CD14-positive monocyte (primary cell): ENCODE measurements at regions not wholly inside any gene's neighbourhood (a gene's known extent, or its start where the extent isn't known, plus 50 kb on each side); places are given as distances from the start of the nearest gene placed in this dataset.

ENCODE experiments used
- DNase-seq, 3 donors: peaks; one replicate each; pipeline ENCODE4 v3.0.0-alpha.2; 2011 to 2022
- H2AFZ ChIP-seq: 2 replicates; pipeline ENCODE4 v1.6.0; 2012; ENCODE audit warnings: mild to moderate bottlenecking, low read depth, low read length, inconsistent platforms; ENCODE audit not compliant: insufficient read depth, poor library complexity, severe bottlenecking
- H3K27ac ChIP-seq, 2 donors: 1 replicate in 1 of 2; 2 replicates in 1 of 2; pipeline ENCODE4 v1.5.1; 2012 to 2013; ENCODE audit warnings: low read length in 2 of 2, control low read depth in 1 of 2, inconsistent platforms in 1 of 2, low read depth in 1 of 2, mild to moderate bottlenecking in 1 of 2
- H3K27me3 ChIP-seq, 2 donors: one replicate each; pipeline versions ENCODE4 v1.6.0 to v1.6.1; 2011 to 2013; ENCODE audit warnings: low read length in 2 of 2; ENCODE audit not compliant: control insufficient read depth in 2 of 2, insufficient read depth in 2 of 2
- H3K36me3 ChIP-seq, 2 donors: replicated peaks in 1 of 2; 1 replicate in 1 of 2; 2 replicates in 1 of 2; pipeline versions ENCODE4 v1.5.1 to v1.6.1; 2012 to 2013; ENCODE audit warnings: low read length in 2 of 2, control low read depth in 1 of 2, inconsistent platforms in 1 of 2, mild to moderate bottlenecking in 1 of 2; ENCODE audit not compliant: insufficient read depth in 2 of 2, control insufficient read depth in 1 of 2
- H3K4me1 ChIP-seq, 2 donors: 1 replicate in 1 of 2; 2 replicates in 1 of 2; pipeline versions ENCODE4 v1.5.1 to v1.6.1; 2012 to 2013; ENCODE audit warnings: low read length in 2 of 2, control low read depth in 1 of 2, inconsistent platforms in 1 of 2, mild to moderate bottlenecking in 1 of 2, moderate library complexity in 1 of 2; ENCODE audit not compliant: insufficient read depth in 2 of 2, control insufficient read depth in 1 of 2
- H3K4me2 ChIP-seq: replicated peaks from 2 replicates; pipeline ENCODE3; 2012; ENCODE audit warnings: low read length, moderate library complexity, mild to moderate bottlenecking; ENCODE audit not compliant: poor library complexity, severe bottlenecking; ENCODE audit errors: extremely low read depth
- H3K4me3 ChIP-seq, 3 experiments: fragments of 200-600 bp in 1 of 3; sonication (generic) in 1 of 3; replicated peaks in 1 of 3; 1 replicate in 2 of 3; 2 replicates in 1 of 3; pipeline ENCODE4 v1.5.1; 2011 to 2013; ENCODE audit warnings: low read length in 3 of 3, mild to moderate bottlenecking in 3 of 3, control low read depth in 2 of 3, low read depth in 2 of 3, inconsistent platforms in 1 of 3, moderate library complexity in 1 of 3
- H3K79me2 ChIP-seq: 2 replicates; pipeline ENCODE4 v1.6.0; 2012; ENCODE audit warnings: mild to moderate bottlenecking, control low read depth, inconsistent platforms, low read length, moderate library complexity; ENCODE audit not compliant: insufficient read depth
- H3K9ac ChIP-seq: 2 replicates; pipeline ENCODE4 v1.6.0; 2017; ENCODE audit warnings: low read length, mild to moderate bottlenecking; ENCODE audit not compliant: insufficient read depth, poor library complexity, severe bottlenecking
- H3K9me3 ChIP-seq, 2 donors: replicated peaks in 1 of 2; 1 replicate in 1 of 2; 2 replicates in 1 of 2; pipeline versions ENCODE4 v1.5.1 to v1.6.1; 2012 to 2013; ENCODE audit warnings: low read length in 2 of 2, control low read depth in 1 of 2; ENCODE audit not compliant: control insufficient read depth in 1 of 2, insufficient read depth in 1 of 2
- H4K20me1 ChIP-seq: 2 replicates; pipeline ENCODE4 v1.6.0; 2012; ENCODE audit warnings: mild to moderate bottlenecking, low read length, control low read depth, moderate library complexity; ENCODE audit not compliant: insufficient read depth
- H3K27ac Mint-ChIP-seq, 7 donors: one replicate each; pipeline ENCODE4 v1.8.0; 2020; ENCODE audit warnings: mild to moderate bottlenecking in 7 of 7, mixed read lengths in 7 of 7, moderate library complexity in 6 of 7, inconsistent platforms in 2 of 7
- H3K27me3 Mint-ChIP-seq, 3 donors: one replicate each; pipeline ENCODE4 v1.8.0; 2021 to 2022; ENCODE audit warnings: low read depth in 3 of 3, mild to moderate bottlenecking in 3 of 3, mixed read lengths in 3 of 3, moderate library complexity in 3 of 3, inconsistent platforms in 1 of 3
- H3K36me3 Mint-ChIP-seq, 2 donors: one replicate each; pipeline ENCODE4 v1.8.0; 2020; ENCODE audit warnings: mixed read lengths in 2 of 2, inconsistent platforms in 1 of 2, mild to moderate bottlenecking in 1 of 2
- H3K4me1 Mint-ChIP-seq: one replicate; pipeline ENCODE4 v1.8.0; 2020; ENCODE audit warnings: mild to moderate bottlenecking, mixed read lengths
- H3K4me3 Mint-ChIP-seq, 2 donors: one replicate each; pipeline ENCODE4 v1.8.0; 2020; ENCODE audit warnings: mild to moderate bottlenecking in 2 of 2, mixed read lengths in 2 of 2, moderate library complexity in 1 of 2
- H3K9me3 Mint-ChIP-seq, 7 donors: one replicate each; pipeline ENCODE4 v1.8.0; 2020 to 2022; ENCODE audit warnings: mixed read lengths in 7 of 7, mild to moderate bottlenecking in 6 of 7, moderate library complexity in 6 of 7, inconsistent platforms in 2 of 7
- CTCF ChIP-seq: fragments of 200-600 bp; IDR thresholded peaks from one replicate; pipeline ENCODE4 v1.8.0; 2022; ENCODE audit warnings: antibody characterized with exemption, mild to moderate bottlenecking
- WGBS: methylation state at CpG from one replicate; pipeline ENCODE4 v1.1.5; 2013; ENCODE audit warnings: missing lambda C conversion rate; ENCODE audit not compliant: insufficient coverage; 5-methylcytosine and 5-hydroxymethylcytosine counted together
- intact Hi-C, 2 donors: fragments of 100-400 bp; cut with micrococcal nuclease; formaldehyde crosslinking; loops; one replicate each; pipeline versions ENCODE4 v1.15.0 to v1.15.1; 2023

- no peaks in the 10 kb centered on the region for H3K36me3 Mint-ChIP-seq
- H3K79me2 ChIP-seq = no peaks in the 10 kb centered on the region
- WGBS = 89% methylated on average over 15 of the region's 16 CpGs
- H3K9me3 ChIP-seq = no peaks in the 10 kb centered on the region
- H4K20me1 ChIP-seq = no peaks in the 10 kb centered on the region
- no peaks in the 10 kb centered on the region for H3K4me1 ChIP-seq
- no peaks in the 10 kb centered on the region for H3K36me3 ChIP-seq
- H3K4me1 Mint-ChIP-seq = no peaks in the 10 kb centered on the region
- no peak overlapping the region for H3K27ac ChIP-seq
- peaks cover 0 to 3% (median 0%) of the 10 kb centered on the region in 7 donors for H3K9me3 Mint-ChIP-seq
- H3K27me3 ChIP-seq = no peaks in the 10 kb centered on the region
- DNase-seq = no peak
- H3K27ac Mint-ChIP-seq = no peak overlapping the region
- no peak overlapping the region for H3K4me3 ChIP-seq
- H3K4me2 ChIP-seq = no peak overlapping the region
- H3K9ac ChIP-seq = no peak overlapping the region
- intact Hi-C loops = no loop called here
- H2AFZ ChIP-seq = no peak overlapping the region
- TF ChIP-seq CTCF = no peak
- H3K27me3 Mint-ChIP-seq = peaks cover 2 to 8% (median 5%) of the 10 kb centered on the region in 3 donors
- H3K4me3 Mint-ChIP-seq = no peak overlapping the region
These were observed 138.5 kb upstream of the IQSEC1 start for GRCh38 chr3:13211605-13212210.

GRCh38 chr3:13210221-13210975 lies 137.2 kb upstream of the IQSEC1 start:
- peaks cover 0 to 2% of the 10 kb centered on the region in 2 donors for H3K27me3 ChIP-seq
- Mint-ChIP-seq H3K9me3 (peaks cover 0 to 3% (median 0%) of the 10 kb centered on the region in 7 donors), H3K27ac (no peak overlapping the region), H3K27me3 (peaks cover 8 to 16% (median 9%) of the 10 kb centered on the region in 3 donors), H3K4me3 (no peak overlapping the region), H3K4me1 (no peaks in the 10 kb centered on the region), H3K36me3 (no peaks in the 10 kb centered on the region)
- H3K4me2 ChIP-seq = no peak overlapping the region
- TF ChIP-seq CTCF = no peak
- H3K27ac ChIP-seq = no peak overlapping the region
- intact Hi-C loops = no loop called here
- no peaks in the 10 kb centered on the region for H3K36me3 ChIP-seq
- no peaks in the 10 kb centered on the region for H3K79me2 ChIP-seq
- DNase-seq = no peak
- no peak overlapping the region for H3K9ac ChIP-seq
- 91% methylated on average over 15 of the region's 22 CpGs for WGBS
- no peak overlapping the region for H3K4me3 ChIP-seq
- H2AFZ ChIP-seq = no peak overlapping the region
- no peaks in the 10 kb centered on the region for H4K20me1 ChIP-seq
- H3K4me1 ChIP-seq = no peaks in the 10 kb centered on the region
- no peaks in the 10 kb centered on the region for H3K9me3 ChIP-seq
